K562 (cell line): ENCODE measurements at regions not wholly inside any gene's neighbourhood (a gene's known extent, or its start where the extent isn't known, plus 50 kb on each side); places are given as distances from the start of the nearest gene placed in this dataset.

ENCODE experiments used
- ATAC-seq: fragments of 200-7000 bp; cut with Tn5 transposase; 3 replicates; pipeline ENCODE4 v1.9.1; 2020; ENCODE audit warnings: moderate library complexity
- BruUV-seq: library from RNA; stranded (reverse); fragments of 400-500 nt; replicated peaks from 2 replicates; lab custom pipeline; 2021; lab: Mats Ljungman, UMichigan
- CTCF ChIA-PET: fragments of 300-600 bp; formaldehyde crosslinking; extraction: SDS; loops from one replicate; lab custom pipeline; 2021; ENCODE audit warnings: low intra/inter-chr PET ratio; lab: Yijun Ruan, JAX
- POLR2A ChIA-PET: fragments of 300-600, 350-650 bp; sonication (Branson Sonifier 250); formaldehyde crosslinking; extraction: SDS; loops from one replicate; lab custom pipeline; 2021; ENCODE audit warnings: antibody characterized with exemption, inconsistent platforms; lab: Yijun Ruan, JAX
- DNase-seq, 4 experiments: peaks; one replicate each; pipeline versions ENCODE4 v3.0.0 to v3.0.0-alpha.2; 2011 to 2018; ENCODE audit warnings: low spot score in 3 of 4, mixed read lengths in 3 of 4; ENCODE audit errors: extremely low read depth in 1 of 4
- FAIRE-seq: peaks from 2 replicates; lab custom pipeline; 2011; peaks lifted over from hg19 to GRCh38; lab: Jason Lieb, UNC
- H2AFZ ChIP-seq: 2 replicates; pipeline ENCODE4 v1.6.0; 2011; ENCODE audit warnings: low read depth, low read length, control low read depth, inconsistent platforms
- H3K27ac ChIP-seq: fragments of 200-600 bp; 3 replicates; pipeline ENCODE4 v1.8.0; 2011; ENCODE audit warnings: low read depth, mild to moderate bottlenecking, control low read depth, inconsistent platforms, low read length, moderate library complexity, mixed read lengths; ENCODE audit errors: extremely low read depth
- H3K27me3 ChIP-seq, 2 experiments: fragments of 300-600 bp in 1 of 2; 2 replicates in 1 of 2; 3 replicates in 1 of 2; pipeline versions ENCODE4 v1.6.0 to v1.8.0; 2011; ENCODE audit warnings: inconsistent platforms in 2 of 2, low read length in 2 of 2, mild to moderate bottlenecking in 1 of 2, mixed read lengths in 1 of 2, moderate library complexity in 1 of 2; ENCODE audit not compliant: control insufficient read depth in 2 of 2, insufficient read depth in 2 of 2
- H3K36me3 ChIP-seq: fragments of 300-600 bp; 3 replicates; pipeline ENCODE4 v1.8.0; 2011; ENCODE audit warnings: mild to moderate bottlenecking, low read length, inconsistent platforms; ENCODE audit not compliant: control insufficient read depth, insufficient read depth
- H3K4me1 ChIP-seq, 2 experiments: fragments of 200-600 bp in 1 of 2; replicated peaks in 1 of 2; 2 replicates in 1 of 2; 3 replicates in 1 of 2; pipeline versions ENCODE4 v1.5.1 to v1.8.0; 2011; ENCODE audit warnings: inconsistent platforms in 2 of 2, low read length in 2 of 2, mild to moderate bottlenecking in 1 of 2, mixed read lengths in 1 of 2, moderate library complexity in 1 of 2; ENCODE audit not compliant: control insufficient read depth in 2 of 2, insufficient read depth in 2 of 2
- H3K4me2 ChIP-seq: 2 replicates; pipeline ENCODE4 v1.6.1; 2011; ENCODE audit warnings: low read length, control low read depth, inconsistent platforms, mixed read lengths; ENCODE audit not compliant: insufficient read depth
- H3K4me3 ChIP-seq: fragments of 200-600 bp; sonication (generic), shearing (Covaris generic); 2 replicates; pipeline ENCODE4 v1.5.1; 2016; ENCODE audit warnings: control low read depth, inconsistent platforms
- H3K79me2 ChIP-seq: fragments of 200-600 bp; 3 replicates; pipeline ENCODE4 v1.8.0; 2011; ENCODE audit warnings: low read length, inconsistent platforms; ENCODE audit not compliant: control insufficient read depth, insufficient read depth
- H3K9ac ChIP-seq, 2 experiments: 2 replicates each; pipeline versions ENCODE4 v1.6.0 to v1.6.1; 2011; ENCODE audit warnings: low read depth in 2 of 2, low read length in 2 of 2, control low read depth in 1 of 2, inconsistent platforms in 1 of 2, mild to moderate bottlenecking in 1 of 2, mixed read lengths in 1 of 2; ENCODE audit not compliant: insufficient read depth in 1 of 2
- H3K9me1 ChIP-seq: one replicate; pipeline ENCODE4 v1.6.0; 2011; ENCODE audit warnings: inconsistent platforms, mild to moderate bottlenecking, low read length, moderate library complexity; ENCODE audit not compliant: control insufficient read depth, insufficient read depth
- H3K9me3 ChIP-seq: replicated peaks from 2 replicates; pipeline ENCODE4 v1.5.1; 2011; ENCODE audit warnings: low read depth, low read length, inconsistent platforms; ENCODE audit not compliant: control insufficient read depth, insufficient read depth
- H4K20me1 ChIP-seq: replicated peaks from 2 replicates; pipeline ENCODE4 v1.6.1; 2011; ENCODE audit warnings: low read length, inconsistent platforms, mixed read lengths; ENCODE audit not compliant: control insufficient read depth, insufficient read depth
- CREBBP ChIP-seq: IDR thresholded peaks from one replicate; pipeline ENCODE4 v1.6.1; 2012; ENCODE audit warnings: low read depth, mild to moderate bottlenecking, control low read depth, inconsistent platforms, low read length
- DMBX1 ChIP-seq: fragments of 250-450 bp; sonication (Bioruptor Pico); IDR thresholded peaks from 2 replicates; pipeline ENCODE4 v1.8.0; 2022; ENCODE audit warnings: inconsistent platforms, mild to moderate bottlenecking, moderate library complexity, borderline replicate concordance
- HINFP ChIP-seq: fragments of 450-650 bp; conservative IDR thresholded peaks from 2 replicates; pipeline ENCODE4 v1.6.1; 2016; ENCODE audit warnings: missing genetic modification characterization, low read depth, mild to moderate bottlenecking, control low read depth, missing compliant biosample characterization
- RNF219 ChIP-seq: fragments of 250-450 bp; sonication (Bioruptor Pico); IDR thresholded peaks from 2 replicates; pipeline ENCODE4 v1.5.0; 2022; ENCODE audit warnings: mild to moderate bottlenecking
- ZBTB1 ChIP-seq: sonication (generic); formaldehyde crosslinking; IDR thresholded peaks from 2 replicates; pipeline ENCODE4 v1.8.1; 2023; ENCODE audit warnings: missing genetic modification reagents, low read depth, mild to moderate bottlenecking, borderline replicate concordance
- ZNF507 ChIP-seq: conservative IDR thresholded peaks from 2 replicates; pipeline ENCODE4 v1.6.1; 2017; ENCODE audit warnings: missing genetic modification characterization, missing compliant biosample characterization
- ZNF511 ChIP-seq: sonication (generic); formaldehyde crosslinking; IDR thresholded peaks from 2 replicates; pipeline ENCODE4 v1.8.0; 2022; ENCODE audit warnings: mild to moderate bottlenecking, missing genetic modification reagents
- ZNF57 ChIP-seq: fragments of 450-650 bp; formaldehyde crosslinking; IDR thresholded peaks from 2 replicates; pipeline ENCODE4 v1.4.0; 2020; ENCODE audit warnings: mild to moderate bottlenecking, moderate library complexity
- WGBS: fragments of 100-300 bp; shearing (Covaris generic); methylation state at CpG from one replicate; pipeline ENCODE4 v1.1.6; 2016; ENCODE audit warnings: low coverage, mixed read lengths; ENCODE audit not compliant: insufficient coverage; ENCODE audit errors: missing lambda C conversion rate; 5-methylcytosine and 5-hydroxymethylcytosine counted together
- in situ Hi-C: fragments of 300-500 bp; cut with MboI; formaldehyde crosslinking; loops from 4 replicates; pipeline ENCODE4 v1.15.0; 2018; ENCODE audit warnings: inconsistent platforms, mixed read lengths
- intact Hi-C: fragments of 100-400 bp; cut with micrococcal nuclease; formaldehyde crosslinking; loops from 2 replicates; pipeline ENCODE4 v1.14.2; 2022

GRCh38 chr7:120043250-120043649 lies 229.7 kb upstream of the KCND2 start:
- in situ Hi-C loops (no loop called here), intact Hi-C loops (no loop called here)
- ChIA-PET CTCF (no interaction called here), POLR2A (no interaction called here)
- TF ChIP-seq DMBX1 (CRISPR knock-in tag) (no peak), CREBBP (no peak), ZNF511 (CRISPR knock-in tag) (no peak), ZNF507 (tag) (no peak), ZBTB1 (no peak), ZNF57 (CRISPR knock-in tag) (no peak), HINFP (no peak), RNF219 (CRISPR knock-in tag) (no peak)
- no peak for FAIRE-seq
- Histone ChIP-seq H3K4me1 (no peaks in the 10 kb centered on the region), H3K9me1 (no peaks in the 10 kb centered on the region), H3K79me2 (no peaks in the 10 kb centered on the region), H3K27ac (no peak overlapping the region), H3K4me3 (no peak overlapping the region), H3K4me2 (no peak overlapping the region), H3K9ac (no peak overlapping the region), H3K27me3 (no peaks in the 10 kb centered on the region), H4K20me1 (no peaks in the 10 kb centered on the region), H2AFZ (no peak overlapping the region), H3K9me3 (no peaks in the 10 kb centered on the region), H3K36me3 (no peaks in the 10 kb centered on the region)
- WGBS, result 11% methylated on average over 2 of the region's 2 CpGs
- no peak for DNase-seq
- BruUV-seq, result no TSS peak
- no peak for ATAC-seq
